Osteocyte (in vitro differentiated cells): ENCODE measurements at regions not wholly inside any gene's neighbourhood (a gene's known extent, or its start where the extent isn't known, plus 50 kb on each side); places are given as distances from the start of the nearest gene placed in this dataset.

Experiments used
- DNase-seq: peaks from one replicate; pipeline ENCODE4 v3.0.0; 2021; ENCODE audit warnings: mixed read lengths; ENCODE audit not compliant: unreplicated experiment; ENCODE audit errors: extremely low spot score
- H3K27ac Mint-ChIP-seq: one replicate; pipeline ENCODE4 v1.8.0; 2021; ENCODE audit warnings: mild to moderate bottlenecking, mixed read lengths; ENCODE audit not compliant: unreplicated experiment
- H3K27me3 Mint-ChIP-seq: one replicate; pipeline ENCODE4 v1.8.0; 2021; ENCODE audit warnings: mixed read lengths; ENCODE audit not compliant: unreplicated experiment
- H3K36me3 Mint-ChIP-seq: one replicate; pipeline ENCODE4 v1.8.0; 2021; ENCODE audit warnings: mixed read lengths; ENCODE audit not compliant: unreplicated experiment
- H3K4me1 Mint-ChIP-seq: one replicate; pipeline ENCODE4 v1.8.0; 2021; ENCODE audit warnings: mixed read lengths; ENCODE audit not compliant: unreplicated experiment
- H3K4me3 Mint-ChIP-seq: one replicate; pipeline ENCODE4 v1.8.0; 2021; ENCODE audit warnings: mild to moderate bottlenecking, moderate library complexity, mixed read lengths; ENCODE audit not compliant: unreplicated experiment
- H3K9me3 Mint-ChIP-seq: one replicate; pipeline ENCODE4 v1.8.0; 2021; ENCODE audit warnings: mixed read lengths; ENCODE audit not compliant: unreplicated experiment
- TF ChIP-seq, protein P1 (sequence below): fragments of 200-600 bp; sonication (generic); IDR thresholded peaks from 2 replicates; pipeline ENCODE4 v1.5.0; 2021; ENCODE audit warnings: antibody characterized with exemption, mild to moderate bottlenecking, moderate library complexity

DNA sequence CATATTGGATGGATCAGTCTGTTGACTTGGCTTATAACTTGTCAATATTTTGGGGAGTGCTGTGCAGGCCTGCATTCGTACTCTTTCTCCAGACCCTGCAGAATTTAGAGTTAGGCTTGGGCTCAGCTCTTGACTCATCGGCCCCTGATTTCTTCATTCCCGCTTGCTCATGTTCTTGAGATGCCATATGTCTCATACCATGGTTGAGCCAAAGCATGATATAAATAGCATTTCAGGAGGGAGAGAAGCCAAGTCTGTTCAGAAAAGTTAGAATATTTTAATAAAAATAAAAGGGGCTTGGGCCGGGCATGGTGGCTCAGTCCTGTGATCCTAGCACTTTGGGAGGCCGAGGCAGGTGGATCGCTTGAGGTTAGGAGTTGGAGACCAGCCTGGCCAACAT lies 898.1 kb downstream of the TYW1 start:
- Mint-ChIP-seq H3K27ac (no peak overlapping the region), H3K27me3 (no peaks in the 10 kb centered on the region), H3K36me3 (no peaks in the 10 kb centered on the region), H3K4me1 (no peaks in the 10 kb centered on the region), H3K9me3 (peaks cover 15% of the 10 kb centered on the region), H3K4me3 (no peak overlapping the region)
- TF ChIP-seq, protein P1, sequence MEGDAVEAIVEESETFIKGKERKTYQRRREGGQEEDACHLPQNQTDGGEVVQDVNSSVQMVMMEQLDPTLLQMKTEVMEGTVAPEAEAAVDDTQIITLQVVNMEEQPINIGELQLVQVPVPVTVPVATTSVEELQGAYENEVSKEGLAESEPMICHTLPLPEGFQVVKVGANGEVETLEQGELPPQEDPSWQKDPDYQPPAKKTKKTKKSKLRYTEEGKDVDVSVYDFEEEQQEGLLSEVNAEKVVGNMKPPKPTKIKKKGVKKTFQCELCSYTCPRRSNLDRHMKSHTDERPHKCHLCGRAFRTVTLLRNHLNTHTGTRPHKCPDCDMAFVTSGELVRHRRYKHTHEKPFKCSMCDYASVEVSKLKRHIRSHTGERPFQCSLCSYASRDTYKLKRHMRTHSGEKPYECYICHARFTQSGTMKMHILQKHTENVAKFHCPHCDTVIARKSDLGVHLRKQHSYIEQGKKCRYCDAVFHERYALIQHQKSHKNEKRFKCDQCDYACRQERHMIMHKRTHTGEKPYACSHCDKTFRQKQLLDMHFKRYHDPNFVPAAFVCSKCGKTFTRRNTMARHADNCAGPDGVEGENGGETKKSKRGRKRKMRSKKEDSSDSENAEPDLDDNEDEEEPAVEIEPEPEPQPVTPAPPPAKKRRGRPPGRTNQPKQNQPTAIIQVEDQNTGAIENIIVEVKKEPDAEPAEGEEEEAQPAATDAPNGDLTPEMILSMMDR, result no peak
- DNase-seq, result no peak

DNA sequence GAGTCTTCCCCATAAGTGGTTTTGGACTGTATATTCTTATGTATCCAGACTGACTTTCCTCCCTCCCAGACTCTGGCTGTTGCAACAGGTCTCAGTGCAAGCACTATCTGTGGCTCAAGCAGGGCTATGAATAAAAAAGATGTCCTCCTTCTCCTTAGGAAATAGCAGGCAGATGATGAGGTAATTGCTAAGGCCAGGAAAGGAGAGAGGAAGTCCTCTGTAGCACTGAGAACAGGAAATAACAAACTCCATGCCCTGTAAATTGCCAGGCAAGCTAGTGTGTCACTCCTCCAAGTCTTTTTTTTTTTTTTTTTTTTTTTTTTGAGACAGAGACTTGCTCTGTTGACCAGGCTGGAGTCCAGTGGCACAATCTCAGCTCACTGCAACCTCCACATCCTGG lies 900.1 kb downstream of the TYW1 start:
- no peak for DNase-seq
- Mint-ChIP-seq H3K27ac (no peak overlapping the region), H3K9me3 (peaks cover 19% of the 10 kb centered on the region), H3K36me3 (no peaks in the 10 kb centered on the region), H3K4me1 (no peaks in the 10 kb centered on the region), H3K4me3 (no peak overlapping the region), H3K27me3 (no peaks in the 10 kb centered on the region)
- TF ChIP-seq, protein P1, result no peak

DNA sequence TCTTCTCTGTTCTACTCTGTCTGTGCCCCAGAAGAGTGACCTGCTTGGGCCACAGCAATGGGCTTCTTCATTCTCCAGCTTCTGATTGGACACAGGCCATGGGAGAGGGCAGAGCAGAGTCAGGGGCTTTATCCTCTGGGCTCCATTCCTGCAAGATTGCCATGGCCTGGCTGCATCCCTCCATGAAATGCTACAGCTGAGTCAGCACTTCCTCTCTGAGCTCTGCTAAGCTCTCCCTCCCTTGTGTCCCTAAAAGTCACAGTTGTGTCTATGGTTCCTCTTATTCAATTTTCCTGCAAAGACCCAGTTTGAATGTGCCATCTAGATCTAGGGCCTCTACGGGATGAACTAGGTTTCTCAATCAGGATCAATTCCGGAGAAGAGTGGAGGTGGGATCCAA lies 903.8 kb downstream of the TYW1 start:
- Mint-ChIP-seq H3K4me3 (no peak overlapping the region), H3K27ac (no peak overlapping the region), H3K9me3 (peaks cover 28% of the 10 kb centered on the region), H3K36me3 (no peaks in the 10 kb centered on the region), H3K4me1 (no peaks in the 10 kb centered on the region), H3K27me3 (no peaks in the 10 kb centered on the region)
- TF ChIP-seq, protein P1, result no peak
- DNase-seq, result no peak

DNA sequence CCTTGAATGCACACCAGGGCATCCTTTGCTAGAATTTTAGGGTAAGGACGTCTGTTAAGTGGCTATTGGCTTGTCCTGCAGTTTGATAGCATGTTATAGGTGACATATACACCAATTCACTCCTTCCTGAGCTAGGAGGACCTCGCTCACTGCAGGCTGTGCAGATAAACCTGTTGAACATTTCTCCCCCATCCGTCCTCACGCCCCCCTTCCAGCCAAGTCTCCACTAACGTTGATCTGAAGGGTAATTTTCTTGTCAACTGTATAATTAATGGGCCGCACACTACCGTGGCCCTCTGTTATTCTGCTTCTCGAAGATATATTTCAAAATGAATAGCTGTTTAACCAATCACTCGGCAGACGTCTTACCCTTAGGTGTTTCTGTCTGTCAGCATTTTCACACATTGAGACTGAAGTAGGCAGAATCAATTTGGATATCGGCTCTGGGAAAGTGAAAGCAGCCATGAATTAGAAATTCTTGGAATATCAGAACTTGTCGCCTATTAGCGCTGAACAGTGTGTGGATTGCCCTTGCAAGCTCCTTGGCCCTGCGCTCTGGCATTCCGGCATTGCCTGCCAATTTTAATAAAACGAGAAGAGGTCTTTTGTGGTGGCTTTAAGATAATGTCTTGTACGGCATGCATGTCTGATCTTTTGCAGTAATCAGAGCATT lies 905.3 kb downstream of the TYW1 start:
- H3K4me1 Mint-ChIP-seq, result no peaks in the 10 kb centered on the region
- H3K4me3 Mint-ChIP-seq, result no peak overlapping the region
- H3K27me3 Mint-ChIP-seq, result no peaks in the 10 kb centered on the region
- no peaks in the 10 kb centered on the region for H3K36me3 Mint-ChIP-seq
- DNase-seq, result no peak
- TF ChIP-seq, protein P1, result no peak
- H3K9me3 Mint-ChIP-seq, result peaks cover 27% of the 10 kb centered on the region
- H3K27ac Mint-ChIP-seq, result no peak overlapping the region

DNA sequence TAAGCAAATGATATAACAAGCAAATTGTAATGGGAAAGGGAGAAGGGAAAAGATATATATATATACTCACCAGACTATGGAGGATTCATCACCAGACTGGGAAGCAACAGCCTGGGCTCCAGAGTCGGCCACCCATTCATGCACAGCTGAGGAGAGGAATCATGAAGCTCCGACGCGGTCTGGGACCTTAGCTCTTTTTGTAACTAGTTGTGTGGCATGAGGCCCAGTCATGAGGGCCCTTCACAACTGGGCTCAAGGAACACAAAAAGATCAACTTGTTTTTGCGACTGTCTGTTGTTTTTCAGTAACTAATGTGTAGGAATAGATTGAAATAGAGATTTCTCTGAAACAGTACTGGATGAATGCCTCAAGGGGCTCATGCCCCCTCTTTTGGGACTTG lies 911.2 kb downstream of the TYW1 start:
- H3K9me3 Mint-ChIP-seq, result peaks cover 15% of the 10 kb centered on the region
- H3K27me3 Mint-ChIP-seq, result no peaks in the 10 kb centered on the region
- no peak overlapping the region for H3K27ac Mint-ChIP-seq
- DNase-seq, result no peak
- H3K4me1 Mint-ChIP-seq, result no peaks in the 10 kb centered on the region
- TF ChIP-seq, protein P1, result no peak
- H3K36me3 Mint-ChIP-seq, result no peaks in the 10 kb centered on the region
- no peak overlapping the region for H3K4me3 Mint-ChIP-seq
